ENCODE measurements at regions not wholly inside any gene's neighbourhood (a gene's known extent, or its start where the extent isn't known, plus 50 kb on each side); places are given as distances from the start of the nearest gene placed in this dataset.

GRCh38 chr2:203585516-203585915, 50.4 kb upstream of the RAPH1 start:
- Histone ChIP-seq H3K4me3 (ENCODE audit: low read length) (no peak overlapping the region), H3K4me1 (ENCODE audit: control insufficient read depth, insufficient read depth, low read length) (peaks cover 61% of the 10 kb centered on the region), H3K36me3 (ENCODE audit: control insufficient read depth, insufficient read depth, low read length) (no peaks in the 10 kb centered on the region), H3K9me3 (ENCODE audit: control insufficient read depth, low read length) (no peaks in the 10 kb centered on the region), H3K27me3 (ENCODE audit: control insufficient read depth, insufficient read depth, low read length) (no peaks in the 10 kb centered on the region), H3K9ac (ENCODE audit: low read length) (no peak overlapping the region)

GRCh38 chr2:203586206-203586605, 51.1 kb upstream of the RAPH1 start:
- Histone ChIP-seq H3K9ac (ENCODE audit: low read length) (no peak overlapping the region), H3K9me3 (ENCODE audit: control insufficient read depth, low read length) (no peaks in the 10 kb centered on the region), H3K4me3 (ENCODE audit: low read length) (no peak overlapping the region), H3K36me3 (ENCODE audit: control insufficient read depth, insufficient read depth, low read length) (no peaks in the 10 kb centered on the region), H3K27me3 (ENCODE audit: control insufficient read depth, insufficient read depth, low read length) (no peaks in the 10 kb centered on the region), H3K4me1 (ENCODE audit: control insufficient read depth, insufficient read depth, low read length) (peaks cover 54% of the 10 kb centered on the region)

- Histone ChIP-seq H3K27me3 (ENCODE audit: control insufficient read depth, insufficient read depth, low read length) (no peaks in the 10 kb centered on the region), H3K36me3 (ENCODE audit: control insufficient read depth, insufficient read depth, low read length) (no peaks in the 10 kb centered on the region), H3K9ac (ENCODE audit: low read length) (no peak overlapping the region), H3K4me1 (ENCODE audit: control insufficient read depth, insufficient read depth, low read length) (peaks cover 50% of the 10 kb centered on the region), H3K9me3 (ENCODE audit: control insufficient read depth, low read length) (no peaks in the 10 kb centered on the region), H3K4me3 (ENCODE audit: low read length) (no peak overlapping the region)
These were observed 51.6 kb upstream of the RAPH1 start for GRCh38 chr2:203586696-203587095.

GRCh38 chr2:203590496-203590895, 55.4 kb upstream of the RAPH1 start:
- H3K4me3 ChIP-seq (ENCODE audit: low read length) = no peak overlapping the region
- H3K27me3 ChIP-seq (ENCODE audit: control insufficient read depth, insufficient read depth, low read length) = no peaks in the 10 kb centered on the region
- H3K9me3 ChIP-seq (ENCODE audit: control insufficient read depth, low read length) = no peaks in the 10 kb centered on the region
- H3K4me1 ChIP-seq (ENCODE audit: control insufficient read depth, insufficient read depth, low read length) = peaks cover 21% of the 10 kb centered on the region
- H3K36me3 ChIP-seq (ENCODE audit: control insufficient read depth, insufficient read depth, low read length) = no peaks in the 10 kb centered on the region
- no peak overlapping the region for H3K9ac ChIP-seq (ENCODE audit: low read length)

- H3K9me3 ChIP-seq (ENCODE audit: control insufficient read depth, low read length) = no peaks in the 10 kb centered on the region
- H3K36me3 ChIP-seq (ENCODE audit: control insufficient read depth, insufficient read depth, low read length) = no peaks in the 10 kb centered on the region
- peaks cover 24% of the 10 kb centered on the region for H3K4me1 ChIP-seq (ENCODE audit: control insufficient read depth, insufficient read depth, low read length)
- no peak overlapping the region for H3K9ac ChIP-seq (ENCODE audit: low read length)
- no peaks in the 10 kb centered on the region for H3K27me3 ChIP-seq (ENCODE audit: control insufficient read depth, insufficient read depth, low read length)
- H3K4me3 ChIP-seq (ENCODE audit: low read length) = no peak overlapping the region
These were observed 56.5 kb upstream of the RAPH1 start for GRCh38 chr2:203591642-203592041.

- Histone ChIP-seq H3K4me3 (ENCODE audit: low read length) (no peak overlapping the region), H3K4me1 (ENCODE audit: control insufficient read depth, insufficient read depth, low read length) (peaks cover 23% of the 10 kb centered on the region), H3K36me3 (ENCODE audit: control insufficient read depth, insufficient read depth, low read length) (no peaks in the 10 kb centered on the region), H3K9ac (ENCODE audit: low read length) (no peak overlapping the region), H3K27me3 (ENCODE audit: control insufficient read depth, insufficient read depth, low read length) (no peaks in the 10 kb centered on the region), H3K9me3 (ENCODE audit: control insufficient read depth, low read length) (no peaks in the 10 kb centered on the region)
These were observed 57.4 kb upstream of the RAPH1 start for GRCh38 chr2:203592470-203592869.

GRCh38 chr2:203594541-203594940, 59.4 kb upstream of the RAPH1 start:
- no peaks in the 10 kb centered on the region for H3K9me3 ChIP-seq (ENCODE audit: control insufficient read depth, low read length)
- H3K36me3 ChIP-seq (ENCODE audit: control insufficient read depth, insufficient read depth, low read length) = no peaks in the 10 kb centered on the region
- H3K4me1 ChIP-seq (ENCODE audit: control insufficient read depth, insufficient read depth, low read length) = peaks cover 23% of the 10 kb centered on the region
- no peak overlapping the region for H3K9ac ChIP-seq (ENCODE audit: low read length)
- H3K4me3 ChIP-seq (ENCODE audit: low read length) = no peak overlapping the region
- H3K27me3 ChIP-seq (ENCODE audit: control insufficient read depth, insufficient read depth, low read length) = no peaks in the 10 kb centered on the region

- H3K4me1 ChIP-seq (ENCODE audit: control insufficient read depth, insufficient read depth, low read length) = peaks cover 23% of the 10 kb centered on the region
- H3K36me3 ChIP-seq (ENCODE audit: control insufficient read depth, insufficient read depth, low read length) = no peaks in the 10 kb centered on the region
- H3K27me3 ChIP-seq (ENCODE audit: control insufficient read depth, insufficient read depth, low read length) = no peaks in the 10 kb centered on the region
- H3K4me3 ChIP-seq (ENCODE audit: low read length) = no peak overlapping the region
- no peak overlapping the region for H3K9ac ChIP-seq (ENCODE audit: low read length)
- no peaks in the 10 kb centered on the region for H3K9me3 ChIP-seq (ENCODE audit: control insufficient read depth, low read length)
These were observed 61.1 kb upstream of the RAPH1 start for GRCh38 chr2:203596183-203596582.

GRCh38 chr2:203599509-203599908, 64.4 kb upstream of the RAPH1 start:
- no peaks in the 10 kb centered on the region for H3K9me3 ChIP-seq (ENCODE audit: control insufficient read depth, low read length)
- H3K4me3 ChIP-seq (ENCODE audit: low read length) = no peak overlapping the region
- H3K9ac ChIP-seq (ENCODE audit: low read length) = no peak overlapping the region
- H3K4me1 ChIP-seq (ENCODE audit: control insufficient read depth, insufficient read depth, low read length) = peaks cover 30% of the 10 kb centered on the region
- H3K27me3 ChIP-seq (ENCODE audit: control insufficient read depth, insufficient read depth, low read length) = no peaks in the 10 kb centered on the region
- no peaks in the 10 kb centered on the region for H3K36me3 ChIP-seq (ENCODE audit: control insufficient read depth, insufficient read depth, low read length)

- Histone ChIP-seq H3K4me1 (ENCODE audit: control insufficient read depth, insufficient read depth, low read length) (peaks cover 25% of the 10 kb centered on the region), H3K9ac (ENCODE audit: low read length) (no peak overlapping the region), H3K4me3 (ENCODE audit: low read length) (no peak overlapping the region), H3K36me3 (ENCODE audit: control insufficient read depth, insufficient read depth, low read length) (no peaks in the 10 kb centered on the region), H3K9me3 (ENCODE audit: control insufficient read depth, low read length) (no peaks in the 10 kb centered on the region), H3K27me3 (ENCODE audit: control insufficient read depth, insufficient read depth, low read length) (no peaks in the 10 kb centered on the region)
These were observed 65.2 kb upstream of the RAPH1 start for GRCh38 chr2:203600286-203600685.

GRCh38 chr2:203603456-203604389, 68.6 kb upstream of the RAPH1 start:
- H3K9me3 ChIP-seq (ENCODE audit: control insufficient read depth, low read length) = no peaks in the 10 kb centered on the region
- no peak overlapping the region for H3K9ac ChIP-seq (ENCODE audit: low read length)
- no peaks in the 10 kb centered on the region for H3K36me3 ChIP-seq (ENCODE audit: control insufficient read depth, insufficient read depth, low read length)
- H3K4me3 ChIP-seq (ENCODE audit: low read length) = no peak overlapping the region
- no peaks in the 10 kb centered on the region for H3K27me3 ChIP-seq (ENCODE audit: control insufficient read depth, insufficient read depth, low read length)
- H3K4me1 ChIP-seq (ENCODE audit: control insufficient read depth, insufficient read depth, low read length) = peaks cover 13% of the 10 kb centered on the region

GRCh38 chr2:203605302-203605701, 70.2 kb upstream of the RAPH1 start:
- Histone ChIP-seq H3K27me3 (ENCODE audit: control insufficient read depth, insufficient read depth, low read length) (no peaks in the 10 kb centered on the region), H3K4me3 (ENCODE audit: low read length) (no peak overlapping the region), H3K36me3 (ENCODE audit: control insufficient read depth, insufficient read depth, low read length) (no peaks in the 10 kb centered on the region), H3K9me3 (ENCODE audit: control insufficient read depth, low read length) (no peaks in the 10 kb centered on the region), H3K9ac (ENCODE audit: low read length) (no peak overlapping the region), H3K4me1 (ENCODE audit: control insufficient read depth, insufficient read depth, low read length) (peaks cover 13% of the 10 kb centered on the region)

Measured in mucosa of stomach (tissue), 1 donor.